Liver (tissue), 8 donors: ENCODE measurements at regions not wholly inside any gene's neighbourhood (a gene's known extent, or its start where the extent isn't known, plus 50 kb on each side); places are given as distances from the start of the nearest gene placed in this dataset.
A peak's percentile ranks its signal among the peaks of the same experiment; 100 is the strongest.

Experiments used
- DNase-seq: peaks from one replicate; pipeline ENCODE4 v3.0.0-alpha.2; 2017; ENCODE audit warnings: low spot score
- H3K27ac ChIP-seq, 2 donors: one replicate each; pipeline ENCODE4 v1.7.0; 2013; ENCODE audit warnings: inconsistent platforms in 2 of 2, low read length in 2 of 2, control low read depth in 1 of 2, low read depth in 1 of 2, mild to moderate bottlenecking in 1 of 2
- H3K27me3 ChIP-seq, 4 donors: one replicate each; pipeline versions ENCODE4 v1.6.1 to v1.7.0; 2013; ENCODE audit warnings: low read length in 3 of 4, inconsistent platforms in 1 of 4, mild to moderate bottlenecking in 1 of 4, moderate library complexity in 1 of 4; ENCODE audit not compliant: control insufficient read depth in 4 of 4, insufficient read depth in 4 of 4
- H3K36me3 ChIP-seq, 4 donors: one replicate each; pipeline versions ENCODE4 v1.6.1 to v1.7.0; 2013; ENCODE audit warnings: low read length in 3 of 4, mild to moderate bottlenecking in 3 of 4, low read depth in 1 of 4, moderate library complexity in 1 of 4; ENCODE audit not compliant: control insufficient read depth in 4 of 4, insufficient read depth in 3 of 4
- H3K4me1 ChIP-seq, 4 donors: one replicate each; pipeline versions ENCODE4 v1.6.1 to v1.7.0; 2013; ENCODE audit warnings: low read length in 3 of 4, mild to moderate bottlenecking in 3 of 4, moderate library complexity in 1 of 4; ENCODE audit not compliant: control insufficient read depth in 4 of 4, insufficient read depth in 4 of 4
- H3K4me3 ChIP-seq, 3 donors: one replicate each; pipeline versions ENCODE4 v1.6.1 to v1.7.0; 2013; ENCODE audit warnings: low read length in 3 of 3, control low read depth in 1 of 3, low read depth in 1 of 3, mild to moderate bottlenecking in 1 of 3
- H3K9ac ChIP-seq, 2 donors: one replicate each; pipeline ENCODE4 v1.7.0; 2013; ENCODE audit warnings: low read length in 2 of 2, mild to moderate bottlenecking in 2 of 2, moderate library complexity in 2 of 2, control low read depth in 1 of 2, low read depth in 1 of 2
- H3K9me3 ChIP-seq, 4 donors: one replicate each; pipeline versions ENCODE4 v1.6.1 to v1.7.0; 2013; ENCODE audit warnings: low read length in 3 of 4; ENCODE audit not compliant: control insufficient read depth in 4 of 4
- EGR1 ChIP-seq, 2 donors: IDR thresholded peaks; 2 replicates each; pipeline ENCODE4 v1.6.1; 2016 to 2018; ENCODE audit warnings: antibody characterized with exemption in 2 of 2, low read depth in 2 of 2
- FOXA1 ChIP-seq: IDR thresholded peaks from 2 replicates; pipeline ENCODE4 v1.6.1; 2016; ENCODE audit warnings: antibody characterized with exemption
- FOXA2 ChIP-seq: IDR thresholded peaks from 2 replicates; pipeline ENCODE4 v1.6.1; 2016; ENCODE audit warnings: antibody characterized with exemption
- GABPA ChIP-seq, 2 donors: IDR thresholded peaks in 1 of 2; conservative IDR thresholded peaks in 1 of 2; 2 replicates each; pipeline ENCODE4 v1.6.1; 2016; ENCODE audit warnings: antibody characterized with exemption in 2 of 2, mild to moderate bottlenecking in 1 of 2, moderate library complexity in 1 of 2
- HNF4A ChIP-seq, 2 donors: conservative IDR thresholded peaks; 2 replicates each; pipeline ENCODE4 v1.6.1; 2016; ENCODE audit warnings: antibody characterized with exemption in 2 of 2, mild to moderate bottlenecking in 2 of 2
- HNF4G ChIP-seq: IDR thresholded peaks from 2 replicates; pipeline ENCODE4 v1.6.1; 2016; ENCODE audit warnings: antibody characterized with exemption
- JUND ChIP-seq, 2 donors: IDR thresholded peaks; 2 replicates each; pipeline ENCODE4 v1.6.1; 2016; ENCODE audit warnings: antibody characterized with exemption in 2 of 2
- NR2F2 ChIP-seq: IDR thresholded peaks from 2 replicates; pipeline ENCODE4 v1.6.1; 2016; ENCODE audit warnings: antibody characterized with exemption
- RAD21 ChIP-seq, 2 donors: IDR thresholded peaks; 2 replicates each; pipeline ENCODE4 v1.6.1; 2016; ENCODE audit warnings: antibody characterized with exemption in 2 of 2, mild to moderate bottlenecking in 2 of 2
- RXRA ChIP-seq, 2 donors: IDR thresholded peaks; 2 replicates each; pipeline ENCODE4 v1.6.1; 2017 to 2018; ENCODE audit warnings: antibody characterized with exemption in 2 of 2, mild to moderate bottlenecking in 1 of 2
- SP1 ChIP-seq: IDR thresholded peaks from 2 replicates; pipeline ENCODE4 v1.6.1; 2018; ENCODE audit warnings: antibody characterized with exemption, mild to moderate bottlenecking
- TAF1 ChIP-seq: conservative IDR thresholded peaks from 2 replicates; pipeline ENCODE4 v1.6.1; 2016; ENCODE audit warnings: antibody characterized with exemption, mild to moderate bottlenecking
- YY1 ChIP-seq: IDR thresholded peaks from 2 replicates; pipeline ENCODE4 v1.6.1; 2016; ENCODE audit warnings: antibody characterized with exemption, mild to moderate bottlenecking
- WGBS: extraction: QIAGEN DNeasy Blood & Tissue Kit; methylation state at CpG from one replicate; pipeline ENCODE4 v1.1.7; 2013; 5-methylcytosine and 5-hydroxymethylcytosine counted together
- TF ChIP-seq, protein P1 (sequence below): IDR thresholded peaks from 2 replicates; pipeline ENCODE4 v1.6.1; 2016; ENCODE audit warnings: antibody characterized with exemption
- TF ChIP-seq, protein P2 (sequence below): IDR thresholded peaks from 2 replicates; pipeline ENCODE4 v1.6.1; 2016; ENCODE audit warnings: antibody characterized with exemption
- TF ChIP-seq, protein P3 (sequence below): fragments of 150-350 bp; IDR thresholded peaks from 2 replicates; pipeline ENCODE4 v1.5.1; 2017; ENCODE audit warnings: improper control_type of control experiment, low read depth, low read length; ENCODE audit not compliant: missing input control
- TF ChIP-seq, protein P4 (sequence below): IDR thresholded peaks from 2 replicates; pipeline ENCODE4 v1.6.1; 2016; ENCODE audit warnings: antibody characterized with exemption
- TF ChIP-seq, protein P5 (sequence below): IDR thresholded peaks from 2 replicates; pipeline ENCODE4 v1.6.1; 2016; ENCODE audit warnings: antibody characterized with exemption, mild to moderate bottlenecking
- donor health status: healthy.
- donor health status: healthy.
- donor health status: healthy.
- donor health status: healthy.
- donor health status: healthy.

DNA sequence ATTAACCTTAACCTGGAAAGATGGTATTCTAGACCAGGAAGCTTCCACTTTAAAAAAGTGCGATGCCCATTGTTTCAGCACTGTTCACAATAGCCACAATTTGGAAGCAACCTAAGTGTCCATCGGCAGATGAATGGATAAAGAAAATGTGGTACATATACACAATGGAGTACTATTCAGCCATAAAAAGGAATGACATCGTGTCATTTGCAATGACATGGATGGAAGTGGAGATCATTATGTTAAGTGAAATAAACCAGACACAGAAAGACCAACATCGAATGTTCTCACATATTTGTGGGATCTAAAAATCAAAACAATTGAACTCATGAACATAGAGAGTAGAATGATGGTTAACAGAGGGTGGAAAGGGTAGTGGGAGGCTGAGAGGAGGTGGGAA, 94.2 kb downstream of the NR2F2 start (continued):
- TF ChIP-seq, protein P1, sequence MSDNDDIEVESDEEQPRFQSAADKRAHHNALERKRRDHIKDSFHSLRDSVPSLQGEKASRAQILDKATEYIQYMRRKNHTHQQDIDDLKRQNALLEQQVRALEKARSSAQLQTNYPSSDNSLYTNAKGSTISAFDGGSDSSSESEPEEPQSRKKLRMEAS: no peak
- TF ChIP-seq JUND (IDR thresholded peaks at IDR 0.05) (no peak), FOXA1 (no peak), EGR1 (IDR thresholded peaks at IDR 0.05; ENCODE audit: low read depth in 2 of 2) (no peak), FOXA2 (no peak), RXRA (IDR thresholded peaks at IDR 0.05) (no peak), YY1 (no peak)
- TF ChIP-seq, protein P2, sequence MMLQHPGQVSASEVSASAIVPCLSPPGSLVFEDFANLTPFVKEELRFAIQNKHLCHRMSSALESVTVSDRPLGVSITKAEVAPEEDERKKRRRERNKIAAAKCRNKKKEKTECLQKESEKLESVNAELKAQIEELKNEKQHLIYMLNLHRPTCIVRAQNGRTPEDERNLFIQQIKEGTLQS: no peak

DNA sequence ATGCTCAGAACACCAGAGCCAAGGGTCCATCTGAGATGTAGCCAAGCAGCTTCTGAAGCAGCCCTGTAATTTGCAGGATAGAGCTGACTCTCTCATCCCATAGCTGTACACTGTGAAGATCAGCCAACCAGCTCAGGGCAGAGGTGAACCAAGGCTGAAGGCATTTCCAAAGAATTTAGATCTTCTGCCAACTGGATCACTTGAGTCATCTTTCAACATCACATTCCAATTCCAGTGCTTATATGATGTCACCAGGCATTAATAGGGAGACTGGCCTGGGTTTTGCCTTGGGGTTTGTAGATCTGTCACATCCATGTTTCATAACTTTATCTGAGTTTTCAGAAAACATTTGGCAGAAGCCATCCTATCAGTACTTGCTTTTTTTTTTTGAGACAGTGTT, 98.2 kb downstream of the NR2F2 start:
- no peak overlapping the region for H3K9ac ChIP-seq
- no peaks in the 10 kb centered on the region for H3K4me1 ChIP-seq
- no peaks in the 10 kb centered on the region for H3K36me3 ChIP-seq
- TF ChIP-seq, protein P3, sequence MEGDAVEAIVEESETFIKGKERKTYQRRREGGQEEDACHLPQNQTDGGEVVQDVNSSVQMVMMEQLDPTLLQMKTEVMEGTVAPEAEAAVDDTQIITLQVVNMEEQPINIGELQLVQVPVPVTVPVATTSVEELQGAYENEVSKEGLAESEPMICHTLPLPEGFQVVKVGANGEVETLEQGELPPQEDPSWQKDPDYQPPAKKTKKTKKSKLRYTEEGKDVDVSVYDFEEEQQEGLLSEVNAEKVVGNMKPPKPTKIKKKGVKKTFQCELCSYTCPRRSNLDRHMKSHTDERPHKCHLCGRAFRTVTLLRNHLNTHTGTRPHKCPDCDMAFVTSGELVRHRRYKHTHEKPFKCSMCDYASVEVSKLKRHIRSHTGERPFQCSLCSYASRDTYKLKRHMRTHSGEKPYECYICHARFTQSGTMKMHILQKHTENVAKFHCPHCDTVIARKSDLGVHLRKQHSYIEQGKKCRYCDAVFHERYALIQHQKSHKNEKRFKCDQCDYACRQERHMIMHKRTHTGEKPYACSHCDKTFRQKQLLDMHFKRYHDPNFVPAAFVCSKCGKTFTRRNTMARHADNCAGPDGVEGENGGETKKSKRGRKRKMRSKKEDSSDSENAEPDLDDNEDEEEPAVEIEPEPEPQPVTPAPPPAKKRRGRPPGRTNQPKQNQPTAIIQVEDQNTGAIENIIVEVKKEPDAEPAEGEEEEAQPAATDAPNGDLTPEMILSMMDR: no peak
- TF ChIP-seq FOXA1 (no peak), HNF4A (conservative IDR thresholded peaks at IDR 0.05) (no peak), RAD21 (IDR thresholded peaks at IDR 0.05) (no peak), JUND (IDR thresholded peaks at IDR 0.05) (peak in 1 of 2 donors; percentile 28), YY1 (no peak), HNF4G (no peak), TAF1 (no peak), NR2F2 (peak; percentile 73), SP1 (peak; percentile 12), GABPA (IDR thresholded peaks at IDR 0.05 in 1 of 2, conservative IDR thresholded peaks at IDR 0.05 in 1 of 2) (no peak), RXRA (IDR thresholded peaks at IDR 0.05) (peak in 1 of 2 donors; percentile 36), EGR1 (IDR thresholded peaks at IDR 0.05; ENCODE audit: low read depth in 2 of 2) (no peak), FOXA2 (no peak)
- TF ChIP-seq, protein P4, sequence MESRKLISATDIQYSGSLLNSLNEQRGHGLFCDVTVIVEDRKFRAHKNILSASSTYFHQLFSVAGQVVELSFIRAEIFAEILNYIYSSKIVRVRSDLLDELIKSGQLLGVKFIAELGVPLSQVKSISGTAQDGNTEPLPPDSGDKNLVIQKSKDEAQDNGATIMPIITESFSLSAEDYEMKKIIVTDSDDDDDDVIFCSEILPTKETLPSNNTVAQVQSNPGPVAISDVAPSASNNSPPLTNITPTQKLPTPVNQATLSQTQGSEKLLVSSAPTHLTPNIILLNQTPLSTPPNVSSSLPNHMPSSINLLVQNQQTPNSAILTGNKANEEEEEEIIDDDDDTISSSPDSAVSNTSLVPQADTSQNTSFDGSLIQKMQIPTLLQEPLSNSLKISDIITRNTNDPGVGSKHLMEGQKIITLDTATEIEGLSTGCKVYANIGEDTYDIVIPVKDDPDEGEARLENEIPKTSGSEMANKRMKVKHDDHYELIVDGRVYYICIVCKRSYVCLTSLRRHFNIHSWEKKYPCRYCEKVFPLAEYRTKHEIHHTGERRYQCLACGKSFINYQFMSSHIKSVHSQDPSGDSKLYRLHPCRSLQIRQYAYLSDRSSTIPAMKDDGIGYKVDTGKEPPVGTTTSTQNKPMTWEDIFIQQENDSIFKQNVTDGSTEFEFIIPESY: no peak
- TF ChIP-seq, protein P2: no peak
- TF ChIP-seq, protein P1: no peak
- DNase-seq: no peak
- no peak overlapping the region for H3K4me3 ChIP-seq
- peaks cover 0 to 8% (median 3%) of the 10 kb centered on the region in 4 donors for H3K27me3 ChIP-seq
- no peak overlapping the region for H3K27ac ChIP-seq
- H3K9me3 ChIP-seq: no peaks in the 10 kb centered on the region

DNA sequence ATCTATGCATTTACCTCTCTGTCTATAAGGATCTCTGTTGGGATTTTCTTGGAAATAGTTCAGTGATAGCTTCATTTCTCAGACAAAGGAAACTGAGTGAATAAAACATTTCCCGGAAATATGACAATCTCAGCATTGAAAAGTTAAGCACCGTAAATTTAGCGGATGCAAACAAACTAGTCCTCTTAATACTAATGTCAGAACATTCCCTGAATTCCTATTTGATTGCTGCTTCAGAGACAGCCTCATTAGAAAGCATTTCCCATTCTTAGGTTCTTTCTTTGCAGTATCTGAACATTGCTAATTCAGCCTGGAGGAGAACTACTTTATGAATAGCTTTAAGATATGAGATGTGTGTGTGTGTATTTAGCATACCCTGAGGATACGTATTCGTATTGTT, 101.3 kb downstream of the NR2F2 start:
- no peak overlapping the region for H3K4me3 ChIP-seq
- no peaks in the 10 kb centered on the region for H3K9me3 ChIP-seq
- H3K27me3 ChIP-seq: peaks cover 0 to 5% (median 2%) of the 10 kb centered on the region in 4 donors
- no peak overlapping the region for H3K27ac ChIP-seq
- DNase-seq: no peak
- H3K36me3 ChIP-seq: no peaks in the 10 kb centered on the region
- no peak overlapping the region for H3K9ac ChIP-seq
- 64% methylated on average over 5 of the region's 5 CpGs for WGBS
- no peaks in the 10 kb centered on the region for H3K4me1 ChIP-seq
- TF ChIP-seq JUND (IDR thresholded peaks at IDR 0.05) (no peak), RXRA (IDR thresholded peaks at IDR 0.05) (no peak), YY1 (no peak), TAF1 (no peak), HNF4G (no peak), EGR1 (IDR thresholded peaks at IDR 0.05; ENCODE audit: low read depth in 2 of 2) (no peak), HNF4A (conservative IDR thresholded peaks at IDR 0.05) (no peak), SP1 (no peak), NR2F2 (no peak), RAD21 (IDR thresholded peaks at IDR 0.05) (no peak), FOXA1 (no peak), FOXA2 (no peak)
- TF ChIP-seq, protein P2: no peak
- TF ChIP-seq, protein P5, sequence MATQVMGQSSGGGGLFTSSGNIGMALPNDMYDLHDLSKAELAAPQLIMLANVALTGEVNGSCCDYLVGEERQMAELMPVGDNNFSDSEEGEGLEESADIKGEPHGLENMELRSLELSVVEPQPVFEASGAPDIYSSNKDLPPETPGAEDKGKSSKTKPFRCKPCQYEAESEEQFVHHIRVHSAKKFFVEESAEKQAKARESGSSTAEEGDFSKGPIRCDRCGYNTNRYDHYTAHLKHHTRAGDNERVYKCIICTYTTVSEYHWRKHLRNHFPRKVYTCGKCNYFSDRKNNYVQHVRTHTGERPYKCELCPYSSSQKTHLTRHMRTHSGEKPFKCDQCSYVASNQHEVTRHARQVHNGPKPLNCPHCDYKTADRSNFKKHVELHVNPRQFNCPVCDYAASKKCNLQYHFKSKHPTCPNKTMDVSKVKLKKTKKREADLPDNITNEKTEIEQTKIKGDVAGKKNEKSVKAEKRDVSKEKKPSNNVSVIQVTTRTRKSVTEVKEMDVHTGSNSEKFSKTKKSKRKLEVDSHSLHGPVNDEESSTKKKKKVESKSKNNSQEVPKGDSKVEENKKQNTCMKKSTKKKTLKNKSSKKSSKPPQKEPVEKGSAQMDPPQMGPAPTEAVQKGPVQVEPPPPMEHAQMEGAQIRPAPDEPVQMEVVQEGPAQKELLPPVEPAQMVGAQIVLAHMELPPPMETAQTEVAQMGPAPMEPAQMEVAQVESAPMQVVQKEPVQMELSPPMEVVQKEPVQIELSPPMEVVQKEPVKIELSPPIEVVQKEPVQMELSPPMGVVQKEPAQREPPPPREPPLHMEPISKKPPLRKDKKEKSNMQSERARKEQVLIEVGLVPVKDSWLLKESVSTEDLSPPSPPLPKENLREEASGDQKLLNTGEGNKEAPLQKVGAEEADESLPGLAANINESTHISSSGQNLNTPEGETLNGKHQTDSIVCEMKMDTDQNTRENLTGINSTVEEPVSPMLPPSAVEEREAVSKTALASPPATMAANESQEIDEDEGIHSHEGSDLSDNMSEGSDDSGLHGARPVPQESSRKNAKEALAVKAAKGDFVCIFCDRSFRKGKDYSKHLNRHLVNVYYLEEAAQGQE: no peak
- TF ChIP-seq, protein P4: no peak
